Sigmoid colon (tissue), 6 donors: ENCODE measurements at regions not wholly inside any gene's neighbourhood (a gene's known extent, or its start where the extent isn't known, plus 50 kb on each side); places are given as distances from the start of the nearest gene placed in this dataset.

Experiments
- DNase-seq: peaks from one replicate; pipeline ENCODE4 v3.0.0-alpha.2; 2019
- H3K27ac ChIP-seq, 4 donors: fragments of 200-600 bp; sonication (generic); one replicate each; pipeline ENCODE4 v1.5.1; 2016 to 2019; ENCODE audit warnings: mild to moderate bottlenecking in 1 of 4
- H3K27me3 ChIP-seq, 3 donors: fragments of 200-600 bp; sonication (generic); one replicate each; pipeline ENCODE4 v1.5.1; 2019; ENCODE audit warnings: mild to moderate bottlenecking in 1 of 3
- H3K36me3 ChIP-seq, 4 donors: fragments of 200-600 bp; sonication (generic); one replicate each; pipeline ENCODE4 v1.5.1; 2016 to 2019
- H3K4me1 ChIP-seq, 4 donors: fragments of 200-600 bp; sonication (generic); one replicate each; pipeline ENCODE4 v1.5.1; 2017 to 2019
- H3K4me3 ChIP-seq, 4 donors: fragments of 200-600 bp; sonication (generic); one replicate each; pipeline ENCODE4 v1.5.1; 2017 to 2019; ENCODE audit warnings: mild to moderate bottlenecking in 2 of 4, moderate library complexity in 1 of 4
- H3K9me3 ChIP-seq, 4 donors: fragments of 200-600 bp in 3 of 4; sonication (generic) in 3 of 4; one replicate each; pipeline versions ENCODE4 v1.5.1 to v1.6.1; 2013 to 2019
- EP300 ChIP-seq, 4 donors: sonication (generic); formaldehyde crosslinking; IDR thresholded peaks; one replicate each; pipeline ENCODE4 v1.6.1; 2017; ENCODE audit warnings: antibody characterized with exemption in 4 of 4
- POLR2A ChIP-seq, 2 donors: fragments of 450-650 bp; IDR thresholded peaks; one replicate each; pipeline ENCODE4 v1.6.1; 2016; ENCODE audit warnings: antibody characterized with exemption in 2 of 2, mild to moderate bottlenecking in 2 of 2, moderate library complexity in 2 of 2
- POLR2AphosphoS5 ChIP-seq, 4 donors: sonication (generic); formaldehyde crosslinking; IDR thresholded peaks; one replicate each; pipeline ENCODE4 v1.6.1; 2017; ENCODE audit warnings: antibody characterized with exemption in 4 of 4
- WGBS, 2 donors: extraction: QIAGEN DNeasy Blood & Tissue Kit; methylation state at CpG; one replicate each; pipeline ENCODE4 v1.1.7; 2013; 5-methylcytosine and 5-hydroxymethylcytosine counted together
- intact Hi-C: fragments of 100-400 bp; cut with DNase I; formaldehyde crosslinking; loops from one replicate; pipeline ENCODE4 v1.15.1; 2023
- TF ChIP-seq, protein P1 (sequence below), 4 experiments: fragments of 450-650 bp in 3 of 4; fragments of 200-600 bp in 1 of 4; IDR thresholded peaks; one replicate each; pipeline ENCODE4 v1.5.1; 2016 to 2019; ENCODE audit warnings: antibody characterized with exemption in 4 of 4, mild to moderate bottlenecking in 3 of 4, moderate library complexity in 2 of 4
- donor health status: healthy with polysubstance abuse.
- donor health status: healthy.

DNA sequence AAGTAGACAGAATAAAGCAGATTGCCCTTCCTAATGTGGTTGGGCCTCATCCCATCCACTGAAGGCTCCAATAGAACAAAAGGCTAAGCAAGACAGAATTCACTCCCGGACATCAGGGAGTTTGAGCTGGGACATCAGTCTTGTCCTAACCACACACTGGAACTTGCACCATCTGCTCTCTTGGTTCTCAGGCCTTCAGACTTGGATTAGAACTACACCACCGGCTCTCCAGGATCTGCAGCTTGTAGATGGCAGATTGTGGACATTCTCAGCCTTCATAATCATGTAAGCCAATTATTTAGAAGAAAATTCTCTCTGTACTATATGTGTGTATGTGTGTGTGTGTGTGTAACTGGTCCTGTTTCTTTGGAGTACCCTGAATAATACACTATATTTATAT is 394.7 kb upstream of the LMCD1 start:
- intact Hi-C loops, result no loop called here
- 93 to 94% methylated on average over 2 of the region's 2 CpGs for WGBS, 2 donors

DNA sequence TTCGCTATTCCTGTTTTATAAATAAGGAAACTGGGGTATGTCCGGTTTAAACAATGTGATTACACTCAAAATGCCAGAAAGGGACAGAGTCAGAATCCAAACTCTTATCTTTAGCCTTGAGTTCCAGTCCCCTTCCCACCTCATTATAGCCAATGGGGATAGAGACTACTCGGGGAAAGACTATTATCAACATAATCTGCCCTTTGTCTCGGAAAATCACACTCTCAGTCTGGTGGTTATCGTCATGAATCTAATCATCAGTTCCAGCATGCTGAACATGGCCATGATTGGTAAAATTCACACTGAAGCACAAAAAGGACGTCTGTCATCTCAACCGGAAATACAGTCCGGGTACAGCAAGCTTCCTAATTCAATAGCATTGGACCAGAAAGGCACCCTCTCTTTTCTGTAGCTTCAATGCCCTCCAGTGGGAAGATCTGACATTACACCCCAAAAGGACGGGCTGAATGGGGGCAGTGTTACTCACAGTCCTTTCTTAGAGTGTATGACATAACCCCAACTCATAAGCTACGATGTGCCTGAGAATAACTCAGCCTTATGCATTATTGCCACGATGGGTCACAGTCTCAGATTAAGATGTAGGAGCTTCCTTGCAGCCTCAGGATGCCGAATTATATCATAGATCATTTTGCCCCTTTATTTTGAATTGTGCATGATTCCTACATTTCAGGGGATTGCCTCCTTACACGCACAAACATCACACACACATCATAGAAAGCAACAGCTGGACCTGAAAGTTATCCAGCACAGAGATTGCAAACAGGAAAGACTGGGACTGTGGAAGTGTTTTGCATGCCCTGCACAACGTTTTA is 390.4 kb upstream of the LMCD1 start:
- no peak overlapping the region for H3K27ac ChIP-seq
- TF ChIP-seq EP300 (IDR thresholded peaks at IDR 0.05), result no peak
- no peak for TF ChIP-seq POLR2A (IDR thresholded peaks at IDR 0.05)
- TF ChIP-seq, protein P1, sequence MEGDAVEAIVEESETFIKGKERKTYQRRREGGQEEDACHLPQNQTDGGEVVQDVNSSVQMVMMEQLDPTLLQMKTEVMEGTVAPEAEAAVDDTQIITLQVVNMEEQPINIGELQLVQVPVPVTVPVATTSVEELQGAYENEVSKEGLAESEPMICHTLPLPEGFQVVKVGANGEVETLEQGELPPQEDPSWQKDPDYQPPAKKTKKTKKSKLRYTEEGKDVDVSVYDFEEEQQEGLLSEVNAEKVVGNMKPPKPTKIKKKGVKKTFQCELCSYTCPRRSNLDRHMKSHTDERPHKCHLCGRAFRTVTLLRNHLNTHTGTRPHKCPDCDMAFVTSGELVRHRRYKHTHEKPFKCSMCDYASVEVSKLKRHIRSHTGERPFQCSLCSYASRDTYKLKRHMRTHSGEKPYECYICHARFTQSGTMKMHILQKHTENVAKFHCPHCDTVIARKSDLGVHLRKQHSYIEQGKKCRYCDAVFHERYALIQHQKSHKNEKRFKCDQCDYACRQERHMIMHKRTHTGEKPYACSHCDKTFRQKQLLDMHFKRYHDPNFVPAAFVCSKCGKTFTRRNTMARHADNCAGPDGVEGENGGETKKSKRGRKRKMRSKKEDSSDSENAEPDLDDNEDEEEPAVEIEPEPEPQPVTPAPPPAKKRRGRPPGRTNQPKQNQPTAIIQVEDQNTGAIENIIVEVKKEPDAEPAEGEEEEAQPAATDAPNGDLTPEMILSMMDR (IDR thresholded peaks at IDR 0.05), result peak; percentile 32 to 69 (median 54)
- no peaks in the 10 kb centered on the region for H3K27me3 ChIP-seq
- intact Hi-C loops, result loop anchor here (5.0 kb wide), 1 partner anchor 1319 kb away; no protein-coding TSS in a partner anchor
- H3K36me3 ChIP-seq, result no peaks in the 10 kb centered on the region
- no peaks in the 10 kb centered on the region for H3K9me3 ChIP-seq
- no peak for DNase-seq
- H3K4me1 ChIP-seq, result peaks cover 0 to 3% (median 0%) of the 10 kb centered on the region in 4 donors
- H3K4me3 ChIP-seq, result peak overlapping the region in 2 of 4 donors; percentile 2 to 18
- WGBS, 2 donors, result 30 to 31% methylated on average over 14 of the region's 14 CpGs

More for the DNA sequence above, 394.7 kb upstream of the LMCD1 start:
- Histone ChIP-seq H3K9me3 (no peaks in the 10 kb centered on the region), H3K27ac (no peak overlapping the region), H3K4me1 (peaks cover 0 to 3% (median 0%) of the 10 kb centered on the region in 4 donors), H3K27me3 (no peaks in the 10 kb centered on the region), H3K36me3 (no peaks in the 10 kb centered on the region), H3K4me3 (no peak overlapping the region)
- no peak for DNase-seq
- no peak for TF ChIP-seq POLR2AphosphoS5 (IDR thresholded peaks at IDR 0.05)
- TF ChIP-seq, protein P1 (IDR thresholded peaks at IDR 0.05), result no peak
- TF ChIP-seq POLR2A (IDR thresholded peaks at IDR 0.05), result no peak
- TF ChIP-seq EP300 (IDR thresholded peaks at IDR 0.05), result no peak

DNA sequence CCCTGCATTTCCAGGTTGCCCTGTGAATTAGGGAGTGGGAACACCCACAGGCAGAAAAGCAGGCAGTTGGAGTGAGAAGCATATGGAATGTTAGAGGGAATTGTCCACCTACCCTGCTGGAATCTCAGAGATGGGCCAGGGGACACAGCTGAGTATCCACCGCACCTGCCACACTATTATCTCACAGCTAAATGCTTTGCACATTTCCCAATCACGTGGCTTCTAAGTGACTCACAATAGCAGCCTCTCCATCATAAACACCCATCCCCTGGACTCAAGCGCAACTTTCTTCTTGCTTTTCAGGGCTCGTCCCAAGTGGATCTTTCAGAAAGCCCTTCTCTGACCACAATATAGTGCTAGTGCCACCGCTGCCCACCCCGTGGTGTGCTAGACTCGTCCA is 389.0 kb upstream of the LMCD1 start:
- H3K27me3 ChIP-seq, result no peaks in the 10 kb centered on the region
- H3K27ac ChIP-seq, result no peak overlapping the region
- whole genome bisulfite sequencing, 2 donors, result 48 to 59% methylated on average over 7 of the region's 7 CpGs
- intact Hi-C loops, result loop anchor here (5.0 kb wide), 1 partner anchor 1320 kb away; no protein-coding TSS in a partner anchor
- DNase-seq, result no peak
- H3K4me3 ChIP-seq, result no peak overlapping the region
- no peak for TF ChIP-seq POLR2AphosphoS5 (IDR thresholded peaks at IDR 0.05)
- TF ChIP-seq POLR2A (IDR thresholded peaks at IDR 0.05), result no peak
- TF ChIP-seq EP300 (IDR thresholded peaks at IDR 0.05), result no peak
- TF ChIP-seq, protein P1 (IDR thresholded peaks at IDR 0.05), result no peak
- no peaks in the 10 kb centered on the region for H3K9me3 ChIP-seq
- no peaks in the 10 kb centered on the region for H3K36me3 ChIP-seq
- peaks cover 0 to 3% (median 0%) of the 10 kb centered on the region in 4 donors for H3K4me1 ChIP-seq

DNA sequence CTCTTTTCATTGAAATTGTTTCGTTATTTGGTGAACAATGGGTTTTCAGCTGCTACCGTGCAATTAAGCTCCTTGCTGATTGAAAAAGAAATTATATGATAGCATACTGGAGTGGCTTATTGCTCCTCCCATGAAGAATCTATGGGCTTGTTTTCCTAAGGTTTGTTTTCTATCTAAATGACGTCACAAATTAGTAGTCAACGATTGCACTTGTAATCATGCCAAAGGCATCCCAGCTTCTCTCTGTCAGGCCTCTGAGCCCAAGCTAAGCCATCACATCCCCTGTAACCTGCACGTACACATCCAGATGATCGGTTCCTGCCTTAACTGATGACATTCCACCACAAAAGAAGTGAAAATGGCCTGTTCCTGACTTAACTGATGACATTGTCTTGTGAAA is 388.0 kb upstream of the LMCD1 start:
- DNase-seq, result no peak
- peaks cover 0 to 3% (median 0%) of the 10 kb centered on the region in 4 donors for H3K4me1 ChIP-seq
- no peaks in the 10 kb centered on the region for H3K27me3 ChIP-seq
- 61 to 79% methylated on average over 6 of the region's 6 CpGs for WGBS, 2 donors
- intact Hi-C loops, result loop anchor here (5.0 kb wide), 1 partner anchor 1321 kb away; no protein-coding TSS in a partner anchor
- H3K9me3 ChIP-seq, result no peaks in the 10 kb centered on the region
- H3K36me3 ChIP-seq, result no peaks in the 10 kb centered on the region
- no peak overlapping the region for H3K27ac ChIP-seq
- no peak overlapping the region for H3K4me3 ChIP-seq
- TF ChIP-seq POLR2AphosphoS5 (IDR thresholded peaks at IDR 0.05) (no peak), EP300 (IDR thresholded peaks at IDR 0.05) (no peak), POLR2A (IDR thresholded peaks at IDR 0.05) (no peak)
- TF ChIP-seq, protein P1 (IDR thresholded peaks at IDR 0.05), result no peak
